Naive thymus-derived CD4-positive, alpha-beta T cell (primary cell): ENCODE measurements at regions not wholly inside any gene's neighbourhood (a gene's known extent, or its start where the extent isn't known, plus 50 kb on each side); places are given as distances from the start of the nearest gene placed in this dataset.

ENCODE experiments used
- ATAC-seq: fragments of 150-1000 bp; cut with Tn5 transposase; 2 replicates; pipeline ENCODE4 v1.10.0; 2021; ENCODE audit warnings: mild to moderate bottlenecking, moderate library complexity
- CTCF ChIA-PET: fragments of 350-600 bp; sonication (Branson Sonifier 250); formaldehyde crosslinking; loops from one replicate; lab custom pipeline; 2021; ENCODE audit warnings: antibody characterized with exemption; lab: Charles Lee
- POLR2A ChIA-PET: fragments of 350-600 bp; sonication (Branson Sonifier 250); formaldehyde crosslinking; loops from one replicate; lab custom pipeline; 2021; ENCODE audit warnings: antibody characterized with exemption, inconsistent platforms; lab: Charles Lee
- DNase-seq, 9 donors: peaks; one replicate each; pipeline versions ENCODE4 v3.0.0 to v3.0.0-alpha.2; 2020 to 2022; ENCODE audit warnings: mixed read lengths in 1 of 9
- H3K27ac ChIP-seq: one replicate; pipeline ENCODE4 v1.7.0; 2013; ENCODE audit warnings: mild to moderate bottlenecking, low read depth, low read length, moderate library complexity
- H3K27me3 ChIP-seq, 2 donors: one replicate each; pipeline ENCODE4 v1.7.0; 2013; ENCODE audit warnings: low read length in 2 of 2, mild to moderate bottlenecking in 2 of 2, moderate library complexity in 2 of 2; ENCODE audit not compliant: control insufficient read depth in 2 of 2, insufficient read depth in 2 of 2
- H3K36me3 ChIP-seq, 3 experiments: 1 replicate in 2 of 3; 2 replicates in 1 of 3; pipeline ENCODE4 v1.7.0; 2013; ENCODE audit warnings: low read length in 3 of 3, mild to moderate bottlenecking in 3 of 3, moderate library complexity in 1 of 3; ENCODE audit not compliant: insufficient read depth in 3 of 3, control insufficient read depth in 2 of 3
- H3K4me1 ChIP-seq, 2 donors: one replicate each; pipeline ENCODE4 v1.7.0; 2013; ENCODE audit warnings: low read length in 2 of 2, mild to moderate bottlenecking in 2 of 2, moderate library complexity in 1 of 2; ENCODE audit not compliant: control insufficient read depth in 2 of 2, insufficient read depth in 2 of 2
- H3K4me3 ChIP-seq: 2 replicates; pipeline ENCODE4 v1.7.0; 2013; ENCODE audit warnings: mild to moderate bottlenecking, low read length
- H3K9me3 ChIP-seq, 3 experiments: 1 replicate in 2 of 3; 2 replicates in 1 of 3; pipeline ENCODE4 v1.7.0; 2013; ENCODE audit warnings: low read length in 3 of 3; ENCODE audit not compliant: control insufficient read depth in 2 of 3
- H3K27ac Mint-ChIP-seq, 9 donors: one replicate each; pipeline ENCODE4 v1.8.0; 2020 to 2022; ENCODE audit warnings: mixed read lengths in 9 of 9, mild to moderate bottlenecking in 8 of 9, moderate library complexity in 5 of 9, inconsistent platforms in 2 of 9
- H3K27me3 Mint-ChIP-seq, 5 donors: one replicate each; pipeline ENCODE4 v1.8.0; 2021 to 2022; ENCODE audit warnings: mixed read lengths in 5 of 5, mild to moderate bottlenecking in 1 of 5
- H3K36me3 Mint-ChIP-seq, 5 donors: one replicate each; pipeline ENCODE4 v1.8.0; 2020 to 2022; ENCODE audit warnings: mixed read lengths in 5 of 5, mild to moderate bottlenecking in 3 of 5, inconsistent platforms in 1 of 5
- H3K4me1 Mint-ChIP-seq, 7 donors: one replicate each; pipeline ENCODE4 v1.8.0; 2020 to 2022; ENCODE audit warnings: mixed read lengths in 7 of 7, mild to moderate bottlenecking in 3 of 7, inconsistent platforms in 1 of 7
- H3K4me3 Mint-ChIP-seq, 10 donors: one replicate each; pipeline ENCODE4 v1.8.0; 2020 to 2022; ENCODE audit warnings: mild to moderate bottlenecking in 10 of 10, mixed read lengths in 10 of 10, moderate library complexity in 6 of 10, inconsistent platforms in 2 of 10
- H3K9me3 Mint-ChIP-seq, 11 donors: one replicate each; pipeline ENCODE4 v1.8.0; 2020 to 2022; ENCODE audit warnings: mixed read lengths in 11 of 11, mild to moderate bottlenecking in 4 of 11, inconsistent platforms in 1 of 11, moderate library complexity in 1 of 11
- intact Hi-C, 2 donors: fragments of 100-400 bp; cut with micrococcal nuclease; formaldehyde crosslinking; loops; one replicate each; pipeline ENCODE4 v1.15.1; 2023

- intact Hi-C loops, result no loop called here
- Histone ChIP-seq H3K9me3 (no peaks in the 10 kb centered on the region), H3K4me3 (no peak overlapping the region), H3K27me3 (no peaks in the 10 kb centered on the region), H3K36me3 (no peaks in the 10 kb centered on the region), H3K27ac (no peak overlapping the region), H3K4me1 (no peaks in the 10 kb centered on the region)
- ChIA-PET CTCF (no interaction called here), POLR2A (no interaction called here)
- Mint-ChIP-seq H3K27me3 (peaks cover 0 to 13% (median 5%) of the 10 kb centered on the region in 5 donors), H3K4me1 (peaks cover 0 to 1% (median 0%) of the 10 kb centered on the region in 7 donors), H3K36me3 (no peaks in the 10 kb centered on the region), H3K9me3 (peaks cover 0 to 2% (median 0%) of the 10 kb centered on the region in 11 donors), H3K27ac (no peak overlapping the region), H3K4me3 (no peak overlapping the region)
- ATAC-seq (no peak), DNase-seq (no peak)
Observed at GRCh38 chr1:57949168-57949567, 525.3 kb upstream of the DAB1 start.

GRCh38 chr1:57947471-57947870 is 523.6 kb upstream of the DAB1 start:
- DNase-seq, result no peak
- H3K4me3 ChIP-seq, result no peak overlapping the region
- no peak overlapping the region for H3K27ac Mint-ChIP-seq
- H3K4me3 Mint-ChIP-seq, result no peak overlapping the region
- no peaks in the 10 kb centered on the region for H3K27me3 ChIP-seq
- no peaks in the 10 kb centered on the region for H3K36me3 ChIP-seq
- H3K9me3 ChIP-seq, result no peaks in the 10 kb centered on the region
- CTCF ChIA-PET, result no interaction called here
- peaks cover 0 to 1% (median 0%) of the 10 kb centered on the region in 7 donors for H3K4me1 Mint-ChIP-seq
- peaks cover 0 to 7% (median 5%) of the 10 kb centered on the region in 5 donors for H3K27me3 Mint-ChIP-seq
- intact Hi-C loops, result no loop called here
- no peaks in the 10 kb centered on the region for H3K4me1 ChIP-seq
- POLR2A ChIA-PET, result no interaction called here
- peaks cover 0 to 4% (median 0%) of the 10 kb centered on the region in 11 donors for H3K9me3 Mint-ChIP-seq
- H3K27ac ChIP-seq, result no peak overlapping the region
- no peaks in the 10 kb centered on the region for H3K36me3 Mint-ChIP-seq
- no peak for ATAC-seq

GRCh38 chr1:57945045-57945444 is 521.2 kb upstream of the DAB1 start:
- no peak overlapping the region for H3K4me3 Mint-ChIP-seq
- POLR2A ChIA-PET, result no interaction called here
- H3K4me1 ChIP-seq, result no peaks in the 10 kb centered on the region
- H3K27me3 ChIP-seq, result no peaks in the 10 kb centered on the region
- peaks cover 0 to 7% (median 0%) of the 10 kb centered on the region in 5 donors for H3K27me3 Mint-ChIP-seq
- DNase-seq (no peak), ATAC-seq (no peak)
- no peaks in the 10 kb centered on the region for H3K36me3 Mint-ChIP-seq
- no peak overlapping the region for H3K27ac ChIP-seq
- H3K9me3 ChIP-seq, result no peaks in the 10 kb centered on the region
- CTCF ChIA-PET, result no interaction called here
- H3K4me3 ChIP-seq, result no peak overlapping the region
- no peaks in the 10 kb centered on the region for H3K4me1 Mint-ChIP-seq
- H3K27ac Mint-ChIP-seq, result no peak overlapping the region
- H3K36me3 ChIP-seq, result no peaks in the 10 kb centered on the region
- peaks cover 0 to 4% (median 0%) of the 10 kb centered on the region in 11 donors for H3K9me3 Mint-ChIP-seq
- intact Hi-C loops, result no loop called here

GRCh38 chr1:57943365-57943764 is 519.5 kb upstream of the DAB1 start:
- Histone ChIP-seq H3K4me1 (no peaks in the 10 kb centered on the region), H3K4me3 (no peak overlapping the region), H3K36me3 (no peaks in the 10 kb centered on the region), H3K27ac (no peak overlapping the region), H3K27me3 (no peaks in the 10 kb centered on the region), H3K9me3 (no peaks in the 10 kb centered on the region)
- ChIA-PET CTCF (no interaction called here), POLR2A (no interaction called here)
- Mint-ChIP-seq H3K4me3 (no peak overlapping the region), H3K27ac (no peak overlapping the region), H3K27me3 (peaks cover 0 to 21% (median 5%) of the 10 kb centered on the region in 5 donors), H3K4me1 (no peaks in the 10 kb centered on the region), H3K9me3 (peaks cover 0 to 12% (median 6%) of the 10 kb centered on the region in 11 donors), H3K36me3 (peaks cover 0 to 6% (median 0%) of the 10 kb centered on the region in 5 donors)
- intact Hi-C loops, result no loop called here
- ATAC-seq (no peak), DNase-seq (no peak)

GRCh38 chr1:57934745-57935144 is 510.9 kb upstream of the DAB1 start:
- ChIA-PET CTCF (no interaction called here), POLR2A (no interaction called here)
- no peak overlapping the region for H3K27ac ChIP-seq
- intact Hi-C loops, result no loop called here
- no peaks in the 10 kb centered on the region for H3K9me3 ChIP-seq
- Mint-ChIP-seq H3K36me3 (peaks cover 0 to 12% (median 0%) of the 10 kb centered on the region in 5 donors), H3K9me3 (peaks cover 0 to 19% (median 5%) of the 10 kb centered on the region in 11 donors), H3K4me3 (no peak overlapping the region), H3K4me1 (no peaks in the 10 kb centered on the region), H3K27ac (no peak overlapping the region), H3K27me3 (peaks cover 0 to 22% (median 7%) of the 10 kb centered on the region in 5 donors)
- no peak for ATAC-seq
- no peak overlapping the region for H3K4me3 ChIP-seq
- H3K27me3 ChIP-seq, result no peaks in the 10 kb centered on the region
- H3K4me1 ChIP-seq, result no peaks in the 10 kb centered on the region
- no peaks in the 10 kb centered on the region for H3K36me3 ChIP-seq
- DNase-seq, result no peak

- peaks cover 0 to 5% (median 2%) of the 10 kb centered on the region in 5 donors for H3K27me3 Mint-ChIP-seq
- Histone ChIP-seq H3K4me3 (no peak overlapping the region), H3K4me1 (no peaks in the 10 kb centered on the region), H3K9me3 (no peaks in the 10 kb centered on the region), H3K27ac (no peak overlapping the region), H3K36me3 (no peaks in the 10 kb centered on the region), H3K27me3 (peaks cover 0 to 3% of the 10 kb centered on the region in 2 donors)
- no peak for DNase-seq
- CTCF ChIA-PET, result no interaction called here
- H3K4me3 Mint-ChIP-seq, result no peak overlapping the region
- H3K4me1 Mint-ChIP-seq, result no peaks in the 10 kb centered on the region
- ATAC-seq, result no peak
- POLR2A ChIA-PET, result no interaction called here
- H3K36me3 Mint-ChIP-seq, result no peaks in the 10 kb centered on the region
- peaks cover 0 to 2% (median 0%) of the 10 kb centered on the region in 11 donors for H3K9me3 Mint-ChIP-seq
- H3K27ac Mint-ChIP-seq, result no peak overlapping the region
- intact Hi-C loops, result no loop called here
Observed at GRCh38 chr1:57927003-57927402, 503.1 kb upstream of the DAB1 start.

GRCh38 chr1:57926025-57926552 is 502.2 kb upstream of the DAB1 start:
- Histone ChIP-seq H3K27ac (no peak overlapping the region), H3K9me3 (no peaks in the 10 kb centered on the region), H3K36me3 (no peaks in the 10 kb centered on the region), H3K27me3 (peaks cover 0 to 3% of the 10 kb centered on the region in 2 donors), H3K4me1 (no peaks in the 10 kb centered on the region), H3K4me3 (no peak overlapping the region)
- no peak for DNase-seq
- intact Hi-C loops, result no loop called here
- no peak overlapping the region for H3K27ac Mint-ChIP-seq
- POLR2A ChIA-PET, result no interaction called here
- ATAC-seq, result no peak
- H3K36me3 Mint-ChIP-seq, result no peaks in the 10 kb centered on the region
- H3K4me1 Mint-ChIP-seq, result no peaks in the 10 kb centered on the region
- H3K9me3 Mint-ChIP-seq, result peaks cover 0 to 2% (median 0%) of the 10 kb centered on the region in 11 donors
- no peak overlapping the region for H3K4me3 Mint-ChIP-seq
- peaks cover 0 to 13% (median 5%) of the 10 kb centered on the region in 5 donors for H3K27me3 Mint-ChIP-seq
- CTCF ChIA-PET, result no interaction called here
